ENCODE measurements at regions not wholly inside any gene's neighbourhood (a gene's known extent, or its start where the extent isn't known, plus 50 kb on each side); places are given as distances from the start of the nearest gene placed in this dataset.
"Not testable (repeated sequence)": the region's sequence is repeated elsewhere in the genome, so short reads cannot be mapped to it uniquely, and the experiment has no call there.

DNA sequence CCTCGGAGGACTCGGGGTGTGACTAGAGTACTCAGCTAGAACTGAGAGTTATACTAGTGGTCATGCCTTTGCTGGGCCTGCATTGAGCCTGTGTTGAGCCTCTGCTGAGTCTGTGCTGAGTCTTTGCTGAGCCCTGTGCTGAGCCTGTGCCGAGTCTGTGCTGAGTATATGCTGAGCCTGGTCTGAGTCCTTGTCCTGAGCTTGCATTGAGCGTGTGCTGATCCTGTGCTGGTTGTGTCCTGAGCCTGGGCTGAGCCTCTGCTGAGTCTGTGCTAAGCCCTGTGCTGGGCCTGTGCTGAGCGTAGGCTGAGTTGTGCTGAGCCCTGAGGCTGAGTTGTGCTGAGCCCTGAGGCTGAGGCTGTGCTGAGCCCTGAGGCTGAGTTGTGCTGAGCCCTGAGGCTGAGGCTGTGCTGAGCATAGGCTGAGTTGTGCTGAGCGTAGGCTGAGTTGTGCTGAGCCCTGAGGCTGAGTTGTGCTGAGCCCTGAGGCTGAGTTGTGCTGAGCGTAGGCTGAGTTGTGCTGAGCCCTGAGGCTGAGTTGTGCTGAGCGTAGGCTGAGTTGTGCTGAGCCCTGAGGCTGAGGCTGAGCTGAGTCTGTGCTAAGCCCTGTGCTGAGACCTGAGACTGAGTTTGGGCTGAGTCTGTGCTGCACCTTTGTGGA is 89.4 kb downstream of the MALL start:
- H3K4me3 Mint-ChIP-seq (ENCODE audit: unreplicated experiment); H3K27ac Mint-ChIP-seq (ENCODE audit: unreplicated experiment); DNase-seq (ENCODE audit: low spot score): not testable (repeated sequence)

DNA sequence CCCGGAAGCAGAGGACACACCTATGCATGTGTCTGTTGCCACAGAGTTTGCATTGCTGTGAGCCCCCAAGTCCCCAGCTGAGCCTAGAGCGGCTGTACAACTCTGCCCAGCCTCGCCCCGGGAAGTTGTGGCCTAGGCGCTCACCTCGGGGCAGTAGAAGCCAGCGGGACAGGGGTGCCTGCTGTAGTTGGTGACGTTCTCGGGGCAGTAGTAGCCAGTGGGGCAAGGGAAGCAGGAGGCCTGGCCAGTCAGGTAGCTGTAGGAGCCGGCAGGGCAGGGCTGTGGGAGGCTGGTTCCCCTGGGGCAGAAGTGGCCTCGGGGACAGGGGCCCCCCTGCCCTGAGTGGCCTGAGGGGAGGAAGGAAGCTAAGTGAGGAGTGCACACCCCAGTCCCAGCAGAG is 87.2 kb downstream of the MALL start:
- not testable (repeated sequence) for H3K4me3 Mint-ChIP-seq (ENCODE audit: unreplicated experiment); H3K27me3 Mint-ChIP-seq (ENCODE audit: low read depth); H3K36me3 Mint-ChIP-seq (ENCODE audit: low read depth); H3K4me1 Mint-ChIP-seq (ENCODE audit: low read depth); H3K27ac Mint-ChIP-seq (ENCODE audit: unreplicated experiment); H3K9me3 Mint-ChIP-seq (ENCODE audit: low read depth)
- DNase-seq (ENCODE audit: low spot score), result peak; percentile 74

More for the DNA sequence above, 89.4 kb downstream of the MALL start:
- H3K36me3 Mint-ChIP-seq (ENCODE audit: low read depth); H3K4me1 Mint-ChIP-seq (ENCODE audit: low read depth); H3K9me3 Mint-ChIP-seq (ENCODE audit: low read depth); H3K27me3 Mint-ChIP-seq (ENCODE audit: low read depth): not testable (repeated sequence)

DNA sequence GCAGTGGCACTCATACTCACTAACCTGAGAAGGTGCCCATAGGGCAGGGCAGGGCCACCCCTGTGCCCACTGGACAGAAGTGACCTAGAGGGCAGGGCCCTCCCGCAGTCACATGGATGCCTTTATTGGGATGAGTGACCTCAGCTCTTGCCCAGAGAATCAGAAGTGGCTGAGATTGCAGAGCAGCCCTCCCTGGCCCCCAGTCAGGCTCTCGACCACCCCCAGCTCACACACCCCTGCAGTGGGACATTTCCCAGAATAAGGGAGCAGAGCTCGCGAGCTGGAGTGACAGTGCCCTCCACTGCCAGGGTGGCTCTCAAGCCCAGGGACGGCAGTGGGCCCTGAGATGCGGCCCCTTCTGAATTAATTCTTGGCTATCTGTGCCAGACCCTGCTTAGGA is 84.7 kb downstream of the MALL start:
- H3K27ac Mint-ChIP-seq (ENCODE audit: unreplicated experiment); H3K4me3 Mint-ChIP-seq (ENCODE audit: unreplicated experiment); H3K27me3 Mint-ChIP-seq (ENCODE audit: low read depth); H3K4me1 Mint-ChIP-seq (ENCODE audit: low read depth); H3K36me3 Mint-ChIP-seq (ENCODE audit: low read depth); H3K9me3 Mint-ChIP-seq (ENCODE audit: low read depth): not testable (repeated sequence)
- DNase-seq (ENCODE audit: low spot score), result peak; percentile 50

DNA sequence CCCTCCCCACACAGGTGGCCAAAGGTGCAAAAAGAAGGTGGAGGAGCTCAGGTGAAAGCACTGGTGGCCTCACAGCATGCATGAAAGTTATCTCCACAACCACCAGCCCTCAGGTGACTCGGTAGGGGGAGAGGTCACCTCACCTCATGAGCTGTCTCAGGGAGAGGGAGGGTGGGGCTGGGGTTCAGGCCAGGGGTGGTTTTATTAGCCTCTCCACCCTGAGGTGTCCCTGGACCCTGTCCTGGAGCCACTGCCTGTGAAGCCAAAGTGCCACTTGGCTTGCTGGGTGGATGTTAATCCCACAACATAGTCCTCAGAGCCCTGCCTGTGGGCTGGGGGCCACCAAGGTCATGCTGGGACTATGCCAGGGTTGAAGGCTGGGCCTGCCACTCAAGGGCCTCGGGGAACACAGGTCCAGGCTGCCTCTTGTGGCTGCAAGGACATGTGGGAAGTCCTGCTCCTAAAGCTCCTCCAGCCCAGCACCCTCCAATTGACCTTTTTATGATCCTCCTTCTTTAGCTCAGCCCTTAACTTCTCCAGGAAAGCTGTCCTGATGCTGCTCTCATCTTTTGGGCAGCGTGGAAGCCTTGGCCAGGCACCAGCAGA is 83.8 kb downstream of the MALL start:
- not testable (repeated sequence) for H3K4me1 Mint-ChIP-seq (ENCODE audit: low read depth); H3K27ac Mint-ChIP-seq (ENCODE audit: unreplicated experiment); H3K4me3 Mint-ChIP-seq (ENCODE audit: unreplicated experiment); H3K9me3 Mint-ChIP-seq (ENCODE audit: low read depth); H3K27me3 Mint-ChIP-seq (ENCODE audit: low read depth); H3K36me3 Mint-ChIP-seq (ENCODE audit: low read depth); DNase-seq (ENCODE audit: low spot score)
